ENCODE measurements at regions not wholly inside any gene's neighbourhood (a gene's known extent, or its start where the extent isn't known, plus 50 kb on each side); places are given as distances from the start of the nearest gene placed in this dataset.

- TF ChIP-seq CTCF (conservative IDR thresholded peaks at IDR 0.05; ENCODE audit: low read depth, low read length): no peak
- DNase-seq (ENCODE audit: low read depth): no peak
- H3K4me3 ChIP-seq (ENCODE audit: low read length): no peak overlapping the region
Observed at GRCh38 chr18:1394966-1395365, 490.3 kb downstream of the ADCYAP1 start.

GRCh38 chr18:1408376-1408775, 503.7 kb downstream of the ADCYAP1 start:
- TF ChIP-seq CTCF (conservative IDR thresholded peaks at IDR 0.05; ENCODE audit: low read depth, low read length): no peak
- DNase-seq (ENCODE audit: low read depth): no peak
- no peak overlapping the region for H3K4me3 ChIP-seq (ENCODE audit: low read length)

GRCh38 chr18:1412655-1413322, 508.1 kb downstream of the ADCYAP1 start:
- no peak for DNase-seq (ENCODE audit: low read depth)
- TF ChIP-seq CTCF (conservative IDR thresholded peaks at IDR 0.05; ENCODE audit: low read depth, low read length): no peak
- H3K4me3 ChIP-seq (ENCODE audit: low read length): no peak overlapping the region

- DNase-seq (ENCODE audit: low read depth): no peak
- TF ChIP-seq CTCF (conservative IDR thresholded peaks at IDR 0.05; ENCODE audit: low read depth, low read length): no peak
- no peak overlapping the region for H3K4me3 ChIP-seq (ENCODE audit: low read length)
Observed at GRCh38 chr18:1413323-1413675, 508.6 kb downstream of the ADCYAP1 start.

GRCh38 chr18:1416074-1416473, 511.4 kb downstream of the ADCYAP1 start:
- no peak for TF ChIP-seq CTCF (conservative IDR thresholded peaks at IDR 0.05; ENCODE audit: low read depth, low read length)
- H3K4me3 ChIP-seq (ENCODE audit: low read length): no peak overlapping the region
- DNase-seq (ENCODE audit: low read depth): no peak

GRCh38 chr18:1421502-1421901, 516.8 kb downstream of the ADCYAP1 start:
- H3K4me3 ChIP-seq (ENCODE audit: low read length): no peak overlapping the region
- DNase-seq (ENCODE audit: low read depth): no peak
- TF ChIP-seq CTCF (conservative IDR thresholded peaks at IDR 0.05; ENCODE audit: low read depth, low read length): no peak

- H3K4me3 ChIP-seq (ENCODE audit: low read length): no peak overlapping the region
- DNase-seq (ENCODE audit: low read depth): no peak
- TF ChIP-seq CTCF (conservative IDR thresholded peaks at IDR 0.05; ENCODE audit: low read depth, low read length): no peak
Observed at GRCh38 chr18:1422634-1423033, 518.0 kb downstream of the ADCYAP1 start.

Measured in retinal pigment epithelial cell (primary cell).